Astrocyte (in vitro differentiated cells and primary cell): ENCODE measurements at regions not wholly inside any gene's neighbourhood (a gene's known extent, or its start where the extent isn't known, plus 50 kb on each side); places are given as distances from the start of the nearest gene placed in this dataset.
A peak's percentile ranks its signal among the peaks of the same experiment; 100 is the strongest.

Experiments
- DNase-seq: peaks from one replicate; pipeline ENCODE4 v3.0.0-alpha.2; 2010; ENCODE audit warnings: low read depth
- FAIRE-seq: peaks from 2 replicates; lab custom pipeline; 2011; peaks lifted over from hg19 to GRCh38; lab: Jason Lieb, UNC
- H2AFZ ChIP-seq: 2 replicates; pipeline ENCODE4 v1.6.0; 2012; ENCODE audit warnings: low read depth, low read length, inconsistent platforms
- H3K27ac ChIP-seq: 2 replicates; pipeline ENCODE4 v1.5.1; 2011; ENCODE audit warnings: low read depth, low read length, inconsistent platforms
- H3K27me3 ChIP-seq: 2 replicates; pipeline ENCODE4 v1.6.0; 2011; ENCODE audit warnings: low read length, inconsistent platforms; ENCODE audit not compliant: insufficient read depth
- H3K36me3 ChIP-seq: 2 replicates; pipeline ENCODE4 v1.5.1; 2011; ENCODE audit warnings: low read length, inconsistent platforms; ENCODE audit not compliant: insufficient read depth
- H3K4me1 ChIP-seq: 2 replicates; pipeline ENCODE4 v1.5.1; 2011; ENCODE audit warnings: low read length, inconsistent platforms; ENCODE audit not compliant: insufficient read depth
- H3K4me2 ChIP-seq: 2 replicates; pipeline ENCODE4 v1.6.0; 2012; ENCODE audit warnings: low read length, inconsistent platforms
- H3K4me3 ChIP-seq: 2 replicates; pipeline ENCODE4 v1.5.1; 2011; ENCODE audit warnings: low read depth, mild to moderate bottlenecking, low read length, inconsistent platforms; ENCODE audit not compliant: insufficient read depth
- H3K79me2 ChIP-seq: 2 replicates; pipeline ENCODE4 v1.6.0; 2012; ENCODE audit warnings: mild to moderate bottlenecking, low read length, inconsistent platforms; ENCODE audit not compliant: insufficient read depth
- H3K9ac ChIP-seq: 2 replicates; pipeline ENCODE4 v1.6.0; 2012; ENCODE audit warnings: mild to moderate bottlenecking, low read length, inconsistent platforms
- H3K9me3 ChIP-seq: 2 replicates; pipeline ENCODE4 v1.5.1; 2012; ENCODE audit warnings: low read depth, mild to moderate bottlenecking, low read length, inconsistent platforms; ENCODE audit not compliant: insufficient read depth
- H4K20me1 ChIP-seq: 2 replicates; pipeline ENCODE4 v1.6.0; 2012; ENCODE audit warnings: low read length, inconsistent platforms; ENCODE audit not compliant: insufficient read depth
- H3K27ac Mint-ChIP-seq: one replicate; pipeline ENCODE4 v1.8.0; 2021; ENCODE audit warnings: mild to moderate bottlenecking, mixed read lengths; ENCODE audit not compliant: unreplicated experiment
- H3K27me3 Mint-ChIP-seq: one replicate; pipeline ENCODE4 v1.8.0; 2021; ENCODE audit warnings: low read depth, mixed read lengths; ENCODE audit not compliant: unreplicated experiment
- H3K36me3 Mint-ChIP-seq: one replicate; pipeline ENCODE4 v1.8.0; 2021; ENCODE audit warnings: low read depth, mixed read lengths; ENCODE audit not compliant: unreplicated experiment
- H3K4me1 Mint-ChIP-seq: one replicate; pipeline ENCODE4 v1.8.0; 2021; ENCODE audit warnings: low read depth, mixed read lengths; ENCODE audit not compliant: unreplicated experiment
- H3K4me3 Mint-ChIP-seq: one replicate; pipeline ENCODE4 v1.8.0; 2021; ENCODE audit warnings: mild to moderate bottlenecking, moderate library complexity, mixed read lengths; ENCODE audit not compliant: unreplicated experiment
- H3K9me3 Mint-ChIP-seq: one replicate; pipeline ENCODE4 v1.8.0; 2021; ENCODE audit warnings: mild to moderate bottlenecking, mixed read lengths; ENCODE audit not compliant: unreplicated experiment
- EZH2 ChIP-seq: IDR thresholded peaks from 2 replicates; pipeline ENCODE4 v1.6.1; 2012; ENCODE audit warnings: mild to moderate bottlenecking, low read length, inconsistent platforms; ENCODE audit not compliant: insufficient read depth
- TF ChIP-seq, protein P1 (sequence below): IDR thresholded peaks from 2 replicates; pipeline ENCODE4 v1.5.1; 2011; ENCODE audit warnings: low read depth, mild to moderate bottlenecking, inconsistent platforms, low read length, moderate library complexity; ENCODE audit not compliant: insufficient read depth

DNA sequence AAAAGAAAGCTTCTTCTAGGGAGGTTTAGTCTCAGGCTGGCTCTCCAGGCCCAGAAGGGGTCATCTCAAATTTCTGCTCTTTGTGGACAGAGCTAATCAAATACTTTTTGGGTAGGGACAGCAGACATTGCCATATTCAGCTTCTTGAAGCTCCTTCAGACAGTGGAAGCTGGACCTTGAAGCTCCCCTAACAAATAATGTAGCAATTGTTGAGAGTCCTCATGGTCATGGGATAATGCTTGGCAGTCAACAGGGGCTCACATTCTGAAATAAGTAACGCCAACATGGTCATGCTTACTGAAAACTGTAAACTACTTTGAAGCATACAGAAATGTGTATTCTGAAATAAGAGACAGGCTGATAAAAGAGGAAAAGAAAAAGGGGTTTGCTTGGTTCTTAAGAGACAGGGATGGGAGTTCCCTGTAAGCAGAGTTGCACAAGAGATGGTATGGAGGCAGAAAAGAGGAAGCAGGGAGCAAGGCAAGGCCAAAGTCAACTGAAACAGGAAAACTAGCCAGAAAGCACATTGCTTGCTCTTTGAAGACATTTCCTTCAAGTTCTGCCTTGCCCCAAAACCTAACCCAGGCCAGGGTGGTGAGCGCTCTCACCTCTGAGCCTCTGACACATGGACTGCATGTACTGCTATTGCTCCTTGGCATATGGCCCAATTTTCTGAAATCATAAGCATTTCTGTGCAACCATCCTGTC lies 53.1 kb upstream of the KMT2E start:
- H3K27me3 ChIP-seq: no peaks in the 10 kb centered on the region
- Mint-ChIP-seq H3K27me3 (no peaks in the 10 kb centered on the region), H3K27ac (no peak overlapping the region), H3K9me3 (no peaks in the 10 kb centered on the region), H3K36me3 (peaks cover 3% of the 10 kb centered on the region), H3K4me3 (no peak overlapping the region), H3K4me1 (peaks cover 22% of the 10 kb centered on the region)
- no peaks in the 10 kb centered on the region for H3K9me3 ChIP-seq
- no peaks in the 10 kb centered on the region for H3K36me3 ChIP-seq
- no peak overlapping the region for H2AFZ ChIP-seq
- no peak overlapping the region for H3K4me2 ChIP-seq
- peaks cover 23% of the 10 kb centered on the region for H3K4me1 ChIP-seq
- no peak overlapping the region for H3K27ac ChIP-seq
- FAIRE-seq (no peak), DNase-seq (no peak)
- H3K9ac ChIP-seq: no peak overlapping the region
- TF ChIP-seq EZH2: no peak
- TF ChIP-seq, protein P1, sequence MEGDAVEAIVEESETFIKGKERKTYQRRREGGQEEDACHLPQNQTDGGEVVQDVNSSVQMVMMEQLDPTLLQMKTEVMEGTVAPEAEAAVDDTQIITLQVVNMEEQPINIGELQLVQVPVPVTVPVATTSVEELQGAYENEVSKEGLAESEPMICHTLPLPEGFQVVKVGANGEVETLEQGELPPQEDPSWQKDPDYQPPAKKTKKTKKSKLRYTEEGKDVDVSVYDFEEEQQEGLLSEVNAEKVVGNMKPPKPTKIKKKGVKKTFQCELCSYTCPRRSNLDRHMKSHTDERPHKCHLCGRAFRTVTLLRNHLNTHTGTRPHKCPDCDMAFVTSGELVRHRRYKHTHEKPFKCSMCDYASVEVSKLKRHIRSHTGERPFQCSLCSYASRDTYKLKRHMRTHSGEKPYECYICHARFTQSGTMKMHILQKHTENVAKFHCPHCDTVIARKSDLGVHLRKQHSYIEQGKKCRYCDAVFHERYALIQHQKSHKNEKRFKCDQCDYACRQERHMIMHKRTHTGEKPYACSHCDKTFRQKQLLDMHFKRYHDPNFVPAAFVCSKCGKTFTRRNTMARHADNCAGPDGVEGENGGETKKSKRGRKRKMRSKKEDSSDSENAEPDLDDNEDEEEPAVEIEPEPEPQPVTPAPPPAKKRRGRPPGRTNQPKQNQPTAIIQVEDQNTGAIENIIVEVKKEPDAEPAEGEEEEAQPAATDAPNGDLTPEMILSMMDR: no peak
- no peak overlapping the region for H3K4me3 ChIP-seq
- no peaks in the 10 kb centered on the region for H4K20me1 ChIP-seq
- no peaks in the 10 kb centered on the region for H3K79me2 ChIP-seq

DNA sequence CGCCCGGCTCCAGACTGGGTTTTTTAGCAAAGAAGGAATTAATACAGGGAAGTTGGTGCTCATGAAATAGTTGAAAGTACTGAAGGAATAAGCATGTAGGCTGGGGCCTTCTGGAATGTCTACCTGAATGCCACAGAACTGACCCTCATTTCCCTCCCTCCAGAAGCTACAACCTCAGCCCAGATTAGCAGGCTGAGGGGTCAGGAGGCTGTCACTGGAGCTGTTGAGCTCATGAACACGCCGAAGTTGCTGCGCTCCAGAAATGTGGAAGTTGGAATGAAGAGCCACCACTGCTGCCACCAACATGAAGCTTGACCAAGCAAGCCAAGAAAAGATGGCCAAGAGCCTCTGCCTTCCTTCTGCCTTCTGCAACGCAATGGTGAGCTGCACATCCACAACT lies 52.2 kb upstream of the KMT2E start:
- Histone ChIP-seq H3K9me3 (no peaks in the 10 kb centered on the region), H3K9ac (no peak overlapping the region), H3K36me3 (no peaks in the 10 kb centered on the region), H3K27ac (no peak overlapping the region), H3K27me3 (no peaks in the 10 kb centered on the region), H3K79me2 (no peaks in the 10 kb centered on the region), H4K20me1 (no peaks in the 10 kb centered on the region), H2AFZ (no peak overlapping the region), H3K4me3 (no peak overlapping the region), H3K4me1 (peaks cover 20% of the 10 kb centered on the region), H3K4me2 (no peak overlapping the region)
- no peak for TF ChIP-seq EZH2
- TF ChIP-seq, protein P1: no peak
- Mint-ChIP-seq H3K27me3 (no peaks in the 10 kb centered on the region), H3K36me3 (peaks cover 3% of the 10 kb centered on the region), H3K4me1 (peaks cover 18% of the 10 kb centered on the region), H3K27ac (no peak overlapping the region), H3K4me3 (no peak overlapping the region), H3K9me3 (no peaks in the 10 kb centered on the region)
- DNase-seq (no peak), FAIRE-seq (no peak)

DNA sequence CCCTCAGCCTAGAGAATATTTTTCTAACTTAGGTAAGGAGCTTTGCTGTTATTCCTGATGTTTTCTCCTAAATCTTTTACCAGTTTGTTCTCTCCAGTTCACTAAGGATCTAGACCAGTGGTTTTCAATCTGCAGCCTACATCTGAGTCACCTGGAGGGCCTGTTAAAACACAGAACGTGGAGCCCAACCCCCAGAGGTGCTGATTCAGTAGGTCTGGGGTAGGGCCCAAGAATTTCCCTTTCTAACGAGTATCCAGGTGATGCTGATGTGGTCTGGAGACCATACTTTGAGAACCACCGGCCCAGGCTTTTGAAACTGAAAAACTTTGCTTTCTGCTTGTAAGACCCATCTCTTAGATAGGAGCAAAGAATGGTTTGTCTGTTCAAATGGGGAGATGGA lies 51.2 kb upstream of the KMT2E start:
- Histone ChIP-seq H3K4me1 (peaks cover 21% of the 10 kb centered on the region), H3K27me3 (no peaks in the 10 kb centered on the region), H3K4me2 (no peak overlapping the region), H3K79me2 (no peaks in the 10 kb centered on the region), H2AFZ (no peak overlapping the region), H3K4me3 (no peak overlapping the region), H3K36me3 (no peaks in the 10 kb centered on the region), H3K27ac (no peak overlapping the region), H3K9me3 (no peaks in the 10 kb centered on the region), H4K20me1 (no peaks in the 10 kb centered on the region), H3K9ac (peak overlapping the region; percentile 8)
- H3K4me1 Mint-ChIP-seq: peaks cover 10% of the 10 kb centered on the region
- H3K36me3 Mint-ChIP-seq: peaks cover 3% of the 10 kb centered on the region
- FAIRE-seq (no peak), DNase-seq (no peak)
- TF ChIP-seq, protein P1: no peak
- no peak for TF ChIP-seq EZH2
- H3K9me3 Mint-ChIP-seq: no peaks in the 10 kb centered on the region
- H3K4me3 Mint-ChIP-seq: no peak overlapping the region
- H3K27me3 Mint-ChIP-seq: no peaks in the 10 kb centered on the region
- no peak overlapping the region for H3K27ac Mint-ChIP-seq
